Fibroblast of peridontal ligament (primary cell): ENCODE measurements at regions not wholly inside any gene's neighbourhood (a gene's known extent, or its start where the extent isn't known, plus 50 kb on each side); places are given as distances from the start of the nearest gene placed in this dataset.

Experiments used
- DNase-seq: peaks from one replicate; pipeline ENCODE4 v3.0.0-alpha.2; 2010; ENCODE audit errors: extremely low read depth

GRCh38 chr13:63364159-63364558 lies 1948.5 kb upstream of the PCDH20 start:
- no peak for DNase-seq

GRCh38 chr13:63351533-63351932 lies 1935.9 kb upstream of the PCDH20 start:
- DNase-seq: peak; percentile 31

GRCh38 chr13:63351081-63351480 lies 1935.4 kb upstream of the PCDH20 start:
- peak; percentile 58 for DNase-seq

- no peak for DNase-seq
Measured at GRCh38 chr13:63345835-63346234, 1930.2 kb upstream of the PCDH20 start.

GRCh38 chr13:63344711-63345110 lies 1929.1 kb upstream of the PCDH20 start:
- DNase-seq: no peak

- no peak for DNase-seq
Measured at GRCh38 chr13:63337921-63338320, 1922.3 kb upstream of the PCDH20 start.

- no peak for DNase-seq
Measured at GRCh38 chr13:63337041-63337440, 1921.4 kb upstream of the PCDH20 start.

GRCh38 chr13:63336549-63336948 lies 1920.9 kb upstream of the PCDH20 start:
- no peak for DNase-seq

GRCh38 chr13:63327584-63327983 lies 1911.9 kb upstream of the PCDH20 start:
- DNase-seq: no peak

- peak; percentile 18 for DNase-seq
Measured at GRCh38 chr13:63323441-63323840, 1907.8 kb upstream of the PCDH20 start.

GRCh38 chr13:63311587-63311986 lies 1895.9 kb upstream of the PCDH20 start:
- no peak for DNase-seq

GRCh38 chr13:63308549-63309165 lies 1893.0 kb upstream of the PCDH20 start:
- no peak for DNase-seq

- DNase-seq: no peak
Measured at GRCh38 chr13:63307228-63307627, 1891.6 kb upstream of the PCDH20 start.

- no peak for DNase-seq
Measured at GRCh38 chr13:63305641-63306133, 1890.0 kb upstream of the PCDH20 start.

- no peak for DNase-seq
Measured at GRCh38 chr13:63304497-63304896, 1888.8 kb upstream of the PCDH20 start.

- no peak for DNase-seq
Measured at GRCh38 chr13:63299866-63300394, 1884.3 kb upstream of the PCDH20 start.

GRCh38 chr13:63297163-63297562 lies 1881.5 kb upstream of the PCDH20 start:
- DNase-seq: no peak

GRCh38 chr13:63291701-63292100 lies 1876.1 kb upstream of the PCDH20 start:
- no peak for DNase-seq

GRCh38 chr13:63288576-63288975 lies 1872.9 kb upstream of the PCDH20 start:
- peak; percentile 65 for DNase-seq

- DNase-seq: no peak
Measured at GRCh38 chr13:63287926-63288325, 1872.3 kb upstream of the PCDH20 start.

GRCh38 chr13:63285426-63285825 lies 1869.8 kb upstream of the PCDH20 start:
- no peak for DNase-seq

- peak; percentile 18 for DNase-seq
Measured at GRCh38 chr13:63279136-63279535, 1863.5 kb upstream of the PCDH20 start.

GRCh38 chr13:63274772-63275171 lies 1859.1 kb upstream of the PCDH20 start:
- no peak for DNase-seq
